GM12875 (cell line): ENCODE measurements at regions not wholly inside any gene's neighbourhood (a gene's known extent, or its start where the extent isn't known, plus 50 kb on each side); places are given as distances from the start of the nearest gene placed in this dataset.
A peak's percentile ranks its signal among the peaks of the same experiment; 100 is the strongest.

Experiments used
- H3K4me3 ChIP-seq: one replicate; pipeline ENCODE4 v1.5.1; 2011; ENCODE audit warnings: low read depth, low read length, control low read depth
- CTCF ChIP-seq: IDR thresholded peaks from 2 replicates; pipeline ENCODE4 v1.5.1; 2011; ENCODE audit warnings: low read depth, mild to moderate bottlenecking, control low read depth, inconsistent platforms, low read length, moderate library complexity, borderline replicate concordance; ENCODE audit not compliant: insufficient read depth

- no peak for TF ChIP-seq CTCF
Measured at GRCh38 chr4:71930459-71930858, 101.3 kb upstream of the NPFFR2 start.

GRCh38 chr4:71932941-71933340 lies 98.9 kb upstream of the NPFFR2 start:
- H3K4me3 ChIP-seq: no peak overlapping the region
- no peak for TF ChIP-seq CTCF

More at GRCh38 chr4:71930459-71930858, 101.3 kb upstream of the NPFFR2 start:
- H3K4me3 ChIP-seq: no peak overlapping the region

- no peak for TF ChIP-seq CTCF
- no peak overlapping the region for H3K4me3 ChIP-seq
Measured at GRCh38 chr4:71938776-71939175, 93.0 kb upstream of the NPFFR2 start.

GRCh38 chr4:71941001-71941400 lies 90.8 kb upstream of the NPFFR2 start:
- TF ChIP-seq CTCF: 0 out of 2 replicates have a peak, but pooled peaks have one; percentile 22

GRCh38 chr4:71944956-71945355 lies 86.8 kb upstream of the NPFFR2 start:
- TF ChIP-seq CTCF: no peak
- H3K4me3 ChIP-seq: no peak overlapping the region

More at GRCh38 chr4:71941001-71941400, 90.8 kb upstream of the NPFFR2 start:
- no peak overlapping the region for H3K4me3 ChIP-seq

- no peak overlapping the region for H3K4me3 ChIP-seq
- no peak for TF ChIP-seq CTCF
Measured at GRCh38 chr4:71945791-71946190, 86.0 kb upstream of the NPFFR2 start.

- TF ChIP-seq CTCF: no peak
- no peak overlapping the region for H3K4me3 ChIP-seq
Measured at GRCh38 chr4:71958978-71959377, 72.8 kb upstream of the NPFFR2 start.
